CD4-positive, alpha-beta T cell treated with Interleukin-6 at 100 ng/mL for 8 hours (primary cell): ENCODE measurements at regions not wholly inside any gene's neighbourhood (a gene's known extent, or its start where the extent isn't known, plus 50 kb on each side); places are given as distances from the start of the nearest gene placed in this dataset.

Experiments used
- DNase-seq: peaks from one replicate; pipeline ENCODE4 v3.0.0-alpha.2; 2020; ENCODE audit warnings: mixed read lengths, low spot score

DNA sequence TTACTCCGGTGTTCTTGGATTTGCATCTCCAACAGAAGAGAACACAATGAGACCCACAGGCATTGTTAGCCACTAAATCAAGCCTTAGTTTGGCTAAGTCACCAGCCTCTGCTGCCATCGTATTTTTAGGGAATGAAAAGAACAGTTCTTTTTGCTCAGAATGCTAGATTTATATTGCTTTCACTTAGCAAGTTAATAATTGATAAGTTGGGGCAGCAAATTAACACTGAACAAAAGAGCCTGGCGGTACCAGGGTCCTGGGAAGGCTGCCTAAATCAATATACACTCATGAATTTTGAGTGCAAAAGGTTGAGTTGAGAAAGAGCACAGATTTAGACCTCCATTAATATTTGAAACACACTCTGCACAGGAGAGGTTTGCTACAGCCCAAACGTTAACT lies 767.7 kb downstream of the TYW1 start:
- DNase-seq = no peak

DNA sequence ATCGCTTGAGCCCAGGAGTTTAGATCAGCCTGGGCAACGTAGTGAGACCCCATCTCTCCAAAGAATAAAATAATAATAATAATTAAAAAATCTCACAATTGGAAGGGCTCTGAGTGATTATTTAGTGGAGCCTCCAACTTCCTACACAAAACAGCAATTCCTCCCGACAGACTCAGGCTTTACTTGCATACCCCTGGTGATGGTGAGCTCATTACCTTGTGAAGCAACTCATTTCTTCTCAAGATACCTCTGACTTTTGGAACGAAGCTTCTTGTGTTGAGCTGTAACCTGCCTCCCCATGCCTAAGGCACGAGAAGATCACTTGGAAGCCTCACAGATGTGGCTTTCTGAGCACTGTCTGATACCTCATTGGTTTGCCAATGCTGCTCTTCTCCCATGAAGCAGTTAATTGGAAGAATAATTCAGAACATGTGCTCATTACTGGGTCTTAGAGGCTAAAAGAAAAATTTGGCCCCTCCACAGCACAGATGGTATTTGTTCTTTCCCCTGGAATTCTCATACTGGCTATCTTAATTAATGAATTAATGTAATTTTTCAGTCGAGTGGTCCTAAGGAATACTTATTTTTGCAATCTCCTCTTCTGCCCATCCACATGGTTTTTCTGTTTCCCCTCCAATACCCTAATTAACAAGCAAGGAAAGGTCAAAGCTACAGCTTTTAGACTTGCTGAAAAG lies 769.0 kb downstream of the TYW1 start:
- no peak for DNase-seq

- no peak for DNase-seq
These were observed 770.3 kb downstream of the TYW1 start for GRCh38 chr7:67766906-67767410.

DNA sequence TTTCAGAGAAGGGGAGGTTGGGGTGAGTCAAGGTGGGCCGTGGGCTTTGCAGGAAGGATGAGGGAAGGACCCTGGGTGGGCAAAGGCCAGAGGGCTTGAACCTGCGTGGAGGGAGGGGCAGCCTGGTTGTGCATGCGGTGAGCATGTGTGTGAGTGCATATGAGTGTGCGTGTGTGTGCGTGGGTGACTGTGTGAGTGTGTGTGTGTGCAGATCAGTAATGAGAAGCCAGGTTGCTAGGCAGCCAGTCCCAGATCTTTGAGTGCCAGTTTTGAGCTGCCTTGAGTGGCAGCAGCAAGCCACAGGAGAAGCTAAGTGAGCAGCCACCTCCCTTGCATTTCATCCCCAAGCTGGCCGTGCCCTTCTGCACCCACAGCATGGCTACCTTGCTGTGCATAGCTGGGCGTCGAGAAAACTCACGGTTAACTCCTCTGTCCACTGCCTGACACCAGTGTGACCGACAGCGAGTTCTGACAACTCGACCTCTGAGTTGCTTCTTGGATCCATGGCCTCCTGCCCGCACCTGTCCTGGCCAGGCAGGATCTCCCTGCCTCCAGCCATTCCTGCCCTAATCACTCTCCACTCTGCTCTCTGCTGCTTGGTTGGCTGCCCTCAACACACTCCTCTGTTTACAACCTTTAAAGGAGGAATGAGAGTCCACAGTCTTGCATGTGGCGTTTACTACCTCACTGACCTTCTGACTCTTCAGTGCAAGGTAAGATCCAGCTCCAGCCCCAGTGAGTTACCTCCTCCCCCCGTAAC lies 775.4 kb downstream of the TYW1 start:
- no peak for DNase-seq

GRCh38 chr7:67773081-67773480 lies 776.4 kb downstream of the TYW1 start:
- DNase-seq = no peak

GRCh38 chr7:67777119-67777518 lies 780.5 kb downstream of the TYW1 start:
- no peak for DNase-seq

- no peak for DNase-seq
These were observed 785.2 kb downstream of the TYW1 start for GRCh38 chr7:67781841-67782240.

GRCh38 chr7:67786021-67786420 lies 789.4 kb downstream of the TYW1 start:
- no peak for DNase-seq

DNA sequence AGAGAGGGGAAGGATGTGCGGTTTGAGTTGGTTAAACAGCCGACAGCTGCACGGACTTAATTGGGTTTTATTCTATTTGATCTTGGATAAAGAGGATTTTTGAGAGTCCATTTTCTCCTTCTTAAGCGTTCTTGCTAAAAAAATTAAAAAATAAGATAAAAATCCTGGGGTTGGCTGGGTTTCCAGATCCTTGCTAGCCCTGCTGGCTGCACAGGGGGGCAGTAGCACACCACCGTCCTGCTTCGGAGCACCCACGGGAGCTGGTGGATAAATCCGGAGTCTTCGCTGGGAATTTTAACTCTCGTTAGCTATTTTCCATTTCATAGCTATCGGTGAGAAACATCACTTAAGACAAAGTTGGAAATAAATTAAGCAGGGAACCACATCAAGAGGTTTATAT lies 792.0 kb downstream of the TYW1 start:
- no peak for DNase-seq

DNA sequence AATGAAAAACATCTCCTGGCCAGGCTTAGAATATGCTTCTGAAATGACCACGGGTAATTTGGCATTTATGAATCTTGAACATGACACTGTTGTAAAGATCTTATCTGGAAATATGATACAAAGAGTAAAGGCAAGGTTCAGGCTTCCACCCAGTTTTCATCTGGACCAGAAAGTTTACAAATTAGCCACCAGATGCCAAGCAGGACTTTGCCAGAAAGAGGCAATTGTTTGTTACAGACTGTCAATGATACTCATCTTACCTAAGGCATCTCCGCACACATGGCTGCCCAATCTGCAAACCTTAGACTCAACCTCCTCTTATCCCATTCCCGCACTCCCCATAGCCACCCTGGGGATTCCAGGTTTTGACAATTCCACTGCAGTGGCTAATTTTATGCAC lies 795.3 kb downstream of the TYW1 start:
- no peak for DNase-seq

- no peak for DNase-seq
These were observed 797.9 kb downstream of the TYW1 start for GRCh38 chr7:67794544-67794943.

- DNase-seq = no peak
These were observed 807.2 kb downstream of the TYW1 start for GRCh38 chr7:67803789-67804188.

- DNase-seq = no peak
These were observed 809.4 kb downstream of the TYW1 start for GRCh38 chr7:67805921-67806471.

GRCh38 chr7:67807826-67808225 lies 811.2 kb downstream of the TYW1 start:
- DNase-seq = no peak

DNA sequence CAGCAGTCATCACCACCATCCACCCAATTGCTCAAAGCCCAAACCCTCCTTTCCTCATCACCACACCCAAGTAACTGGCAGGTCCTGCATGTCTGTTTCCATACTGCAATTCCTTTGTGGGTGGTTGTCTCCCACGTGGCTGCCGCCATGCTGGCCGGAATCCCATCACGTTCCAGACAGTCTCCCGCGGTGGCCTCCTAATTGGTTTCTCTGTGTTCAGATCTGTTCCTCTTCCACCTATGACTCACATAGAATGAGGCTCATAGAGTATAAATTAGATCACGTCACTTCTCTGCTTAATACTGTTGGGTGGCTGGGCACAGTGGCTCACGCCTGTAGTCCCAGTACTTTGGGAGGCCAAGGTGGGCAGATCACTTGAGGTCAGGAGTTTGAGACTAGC lies 813.0 kb downstream of the TYW1 start:
- no peak for DNase-seq

- DNase-seq = no peak
These were observed 817.1 kb downstream of the TYW1 start for GRCh38 chr7:67813621-67814292.

- DNase-seq = no peak
These were observed 820.8 kb downstream of the TYW1 start for GRCh38 chr7:67817481-67817880.

DNA sequence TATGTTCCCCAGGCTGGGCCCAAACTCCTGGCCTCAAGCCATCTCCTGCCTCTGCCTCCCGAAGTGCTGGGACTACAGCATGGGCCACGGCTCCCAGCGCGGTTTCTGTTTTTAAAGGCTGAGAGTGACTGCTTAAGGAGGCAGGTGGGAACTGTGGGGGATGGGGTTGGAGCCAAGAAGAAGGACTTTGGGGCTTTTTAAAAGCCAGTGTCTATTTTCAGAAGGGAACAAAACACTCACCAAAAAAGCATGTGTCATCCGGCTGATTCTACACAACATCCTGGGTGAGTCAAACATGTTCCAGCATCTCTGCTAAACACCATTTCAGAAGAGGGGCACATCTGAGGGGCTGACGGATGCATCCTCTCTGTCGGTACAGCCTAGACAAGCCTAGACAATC lies 824.5 kb downstream of the TYW1 start:
- no peak for DNase-seq

DNA sequence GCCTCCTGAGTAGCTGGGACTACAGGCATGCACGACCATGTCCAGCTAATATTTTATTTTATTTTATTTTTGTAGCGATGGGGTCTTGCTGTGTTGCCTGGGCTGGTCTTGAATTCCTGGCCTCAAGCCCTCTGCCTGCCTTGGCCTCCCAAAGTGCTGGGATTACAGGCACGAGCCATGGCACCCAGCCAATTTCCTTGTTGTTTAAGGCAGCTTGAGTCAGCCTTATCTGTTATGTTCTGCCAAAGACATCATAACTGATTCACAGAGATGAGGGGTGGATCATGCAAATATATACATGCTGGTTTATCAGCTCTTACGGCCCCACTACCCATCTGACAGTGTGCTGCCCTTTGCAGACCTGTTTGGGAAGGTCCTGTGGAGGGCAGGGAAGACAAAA lies 826.7 kb downstream of the TYW1 start:
- DNase-seq = no peak

- no peak for DNase-seq
These were observed 828.7 kb downstream of the TYW1 start for GRCh38 chr7:67825356-67825755.

GRCh38 chr7:67841896-67842295 lies 845.3 kb downstream of the TYW1 start:
- DNase-seq = no peak

- DNase-seq = no peak
These were observed 845.9 kb downstream of the TYW1 start for GRCh38 chr7:67842571-67842970.
